Upper lobe of left lung (tissue), 6 donors: ENCODE measurements at regions not wholly inside any gene's neighbourhood (a gene's known extent, or its start where the extent isn't known, plus 50 kb on each side); places are given as distances from the start of the nearest gene placed in this dataset.

Source experiments
- ATAC-seq, 2 donors: fragments of 200-7000 bp; cut with Tn5 transposase; one replicate each; pipeline ENCODE4 v1.9.1; 2022; ENCODE audit warnings: mild to moderate bottlenecking in 2 of 2, moderate library complexity in 2 of 2; ENCODE audit not compliant: low FRiP score in 2 of 2
- DNase-seq, 2 donors: peaks; one replicate each; pipeline ENCODE4 v3.0.0-alpha.2; 2019 to 2020
- H3K27ac ChIP-seq, 4 donors: fragments of 200-600 bp; sonication (generic); one replicate each; pipeline ENCODE4 v1.5.1; 2016 to 2019
- H3K27me3 ChIP-seq, 4 donors: fragments of 200-600 bp; sonication (generic); one replicate each; pipeline ENCODE4 v1.5.1; 2017 to 2019
- H3K36me3 ChIP-seq, 4 donors: fragments of 200-600 bp; sonication (generic); one replicate each; pipeline ENCODE4 v1.5.1; 2016 to 2019
- H3K4me1 ChIP-seq, 4 donors: fragments of 200-600 bp; sonication (generic); one replicate each; pipeline ENCODE4 v1.5.1; 2018 to 2019
- H3K4me3 ChIP-seq, 4 donors: fragments of 200-600 bp; sonication (generic); one replicate each; pipeline ENCODE4 v1.5.1; 2017 to 2019; ENCODE audit warnings: mild to moderate bottlenecking in 2 of 4, moderate library complexity in 1 of 4
- H3K9me3 ChIP-seq, 4 donors: fragments of 200-600 bp; sonication (generic); one replicate each; pipeline ENCODE4 v1.5.1; 2018 to 2019
- EP300 ChIP-seq, 4 donors: sonication (generic); formaldehyde crosslinking; IDR thresholded peaks; one replicate each; pipeline ENCODE4 v1.5.1; 2017; ENCODE audit warnings: antibody characterized with exemption in 4 of 4, control low read depth in 2 of 4
- POLR2A ChIP-seq, 4 donors: fragments of 450-650 bp; IDR thresholded peaks; one replicate each; pipeline ENCODE4 v1.5.1; 2016 to 2017; ENCODE audit warnings: antibody characterized with exemption in 4 of 4, mild to moderate bottlenecking in 2 of 4
- POLR2AphosphoS5 ChIP-seq, 2 donors: sonication (generic); formaldehyde crosslinking; IDR thresholded peaks; one replicate each; pipeline ENCODE4 v1.5.1; 2017; ENCODE audit warnings: antibody characterized with exemption in 2 of 2
- WGBS, 2 donors: methylation state at CpG; one replicate each; pipeline ENCODE4 v1.1.5; 2017 to 2018; 5-methylcytosine and 5-hydroxymethylcytosine counted together
- TF ChIP-seq, protein P1 (sequence below), 6 experiments: fragments of 450-650 bp in 4 of 6; fragments of 200-600 bp in 2 of 6; sonication (generic) in 2 of 6; IDR thresholded peaks; one replicate each; pipeline ENCODE4 v1.5.1; 2016 to 2019; ENCODE audit warnings: antibody characterized with exemption in 6 of 6
- donor health status: DM: no; HTN: no; CAD: no; lungs with moderate emphysema.
- donor health status: DM: no; HTN: yes; CAD: no; lungs with severe emphysema.

DNA sequence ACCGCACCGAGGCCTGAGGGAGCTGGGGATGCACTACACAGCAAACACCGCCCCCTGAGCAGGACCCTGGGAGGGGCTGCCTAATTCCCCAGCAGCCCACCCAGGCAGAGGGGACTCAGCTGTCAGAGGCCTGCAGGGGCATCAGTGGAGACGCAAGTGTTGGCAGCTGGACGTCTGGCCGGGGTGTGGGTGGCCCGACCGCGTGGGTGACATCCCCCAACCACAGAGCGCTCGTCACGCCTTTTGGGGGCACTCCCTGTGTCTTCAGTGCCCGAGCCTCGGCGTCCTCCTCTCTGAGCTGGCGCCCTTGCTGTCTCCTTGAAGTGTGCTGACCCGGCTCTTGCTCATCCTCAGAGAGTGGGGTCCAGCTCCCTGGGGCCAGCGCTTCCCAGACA is 150.2 kb downstream of the BRD1 start:
- Histone ChIP-seq H3K9me3 (no peaks in the 10 kb centered on the region), H3K27ac (no peak overlapping the region), H3K4me3 (no peak overlapping the region), H3K4me1 (no peaks in the 10 kb centered on the region), H3K36me3 (no peaks in the 10 kb centered on the region), H3K27me3 (no peaks in the 10 kb centered on the region)
- ATAC-seq = no peak
- TF ChIP-seq POLR2A (IDR thresholded peaks at IDR 0.05) = no peak
- TF ChIP-seq, protein P1, sequence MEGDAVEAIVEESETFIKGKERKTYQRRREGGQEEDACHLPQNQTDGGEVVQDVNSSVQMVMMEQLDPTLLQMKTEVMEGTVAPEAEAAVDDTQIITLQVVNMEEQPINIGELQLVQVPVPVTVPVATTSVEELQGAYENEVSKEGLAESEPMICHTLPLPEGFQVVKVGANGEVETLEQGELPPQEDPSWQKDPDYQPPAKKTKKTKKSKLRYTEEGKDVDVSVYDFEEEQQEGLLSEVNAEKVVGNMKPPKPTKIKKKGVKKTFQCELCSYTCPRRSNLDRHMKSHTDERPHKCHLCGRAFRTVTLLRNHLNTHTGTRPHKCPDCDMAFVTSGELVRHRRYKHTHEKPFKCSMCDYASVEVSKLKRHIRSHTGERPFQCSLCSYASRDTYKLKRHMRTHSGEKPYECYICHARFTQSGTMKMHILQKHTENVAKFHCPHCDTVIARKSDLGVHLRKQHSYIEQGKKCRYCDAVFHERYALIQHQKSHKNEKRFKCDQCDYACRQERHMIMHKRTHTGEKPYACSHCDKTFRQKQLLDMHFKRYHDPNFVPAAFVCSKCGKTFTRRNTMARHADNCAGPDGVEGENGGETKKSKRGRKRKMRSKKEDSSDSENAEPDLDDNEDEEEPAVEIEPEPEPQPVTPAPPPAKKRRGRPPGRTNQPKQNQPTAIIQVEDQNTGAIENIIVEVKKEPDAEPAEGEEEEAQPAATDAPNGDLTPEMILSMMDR (IDR thresholded peaks at IDR 0.05) = no peak
- TF ChIP-seq EP300 (IDR thresholded peaks at IDR 0.05) = no peak
- no peak for TF ChIP-seq POLR2AphosphoS5 (IDR thresholded peaks at IDR 0.05)
- 80 to 87% methylated on average over 7 to 18 of the region's 18 CpGs for WGBS, 2 donors
- peak in 1 of 2 donors; percentile 66 for DNase-seq

DNA sequence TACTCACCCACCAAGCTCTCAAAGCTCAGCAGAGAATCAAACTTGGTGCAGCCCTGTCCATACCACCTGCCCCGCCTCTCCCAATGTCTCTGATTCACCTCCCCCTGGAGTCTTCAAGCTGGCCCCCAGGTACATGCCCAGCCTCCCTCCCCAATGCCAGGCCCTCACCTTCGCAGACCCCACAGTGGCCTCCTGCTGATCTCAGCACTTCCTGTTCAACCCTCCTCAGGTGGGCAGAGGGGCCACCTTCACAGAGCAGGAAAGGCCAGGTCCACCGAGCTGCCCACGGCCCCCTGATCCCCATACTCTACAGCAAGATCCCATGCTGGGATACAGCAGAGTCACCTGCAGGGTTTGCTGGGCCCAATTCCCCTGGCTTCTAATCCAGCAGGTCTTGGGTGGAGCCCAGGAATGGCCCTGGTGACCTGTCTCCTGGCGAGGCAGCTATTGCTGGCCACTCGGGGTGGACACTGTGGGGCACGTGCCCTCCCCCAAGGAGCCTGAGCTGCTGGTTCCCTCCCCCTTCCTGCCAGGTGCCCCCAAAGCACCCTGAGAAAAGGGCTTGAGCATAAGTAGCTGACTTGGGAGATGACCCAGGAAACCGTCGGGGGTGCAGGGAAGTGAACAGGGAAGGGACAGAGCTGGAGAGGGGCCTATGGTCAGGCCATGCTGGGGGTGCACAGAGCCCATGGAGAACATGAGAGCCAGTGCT is 150.7 kb downstream of the BRD1 start:
- no peak overlapping the region for H3K4me3 ChIP-seq
- no peaks in the 10 kb centered on the region for H3K36me3 ChIP-seq
- DNase-seq (no peak), ATAC-seq (no peak)
- no peak overlapping the region for H3K27ac ChIP-seq
- no peaks in the 10 kb centered on the region for H3K4me1 ChIP-seq
- TF ChIP-seq EP300 (IDR thresholded peaks at IDR 0.05) (no peak), POLR2A (IDR thresholded peaks at IDR 0.05) (no peak), POLR2AphosphoS5 (IDR thresholded peaks at IDR 0.05) (no peak)
- TF ChIP-seq, protein P1 (IDR thresholded peaks at IDR 0.05) = no peak
- WGBS, 2 donors = 74 to 84% methylated on average over 6 to 9 of the region's 9 CpGs
- peaks cover 0 to 3% (median 1%) of the 10 kb centered on the region in 4 donors for H3K27me3 ChIP-seq
- H3K9me3 ChIP-seq = no peaks in the 10 kb centered on the region

DNA sequence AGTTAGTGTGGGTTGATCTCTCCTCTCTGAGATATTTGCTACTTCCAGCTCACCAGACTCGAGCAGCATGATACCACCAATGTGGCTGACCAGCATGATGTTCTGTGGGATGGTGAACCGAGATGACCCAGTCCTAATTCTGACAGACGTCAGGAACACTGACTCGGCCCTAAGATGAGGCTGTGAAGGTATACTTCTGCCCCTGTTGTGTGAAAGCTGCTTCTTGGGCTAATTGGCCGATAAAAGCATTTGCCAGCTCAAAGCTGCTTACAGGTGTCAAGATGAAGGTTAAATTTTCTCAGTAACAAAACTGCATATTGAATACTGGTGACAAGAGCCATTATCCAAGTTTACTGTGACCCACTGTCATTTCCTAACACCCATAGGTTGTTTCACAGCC is 151.4 kb downstream of the BRD1 start:
- peaks cover 0 to 10% (median 4%) of the 10 kb centered on the region in 4 donors for H3K27me3 ChIP-seq
- H3K36me3 ChIP-seq = no peaks in the 10 kb centered on the region
- H3K4me1 ChIP-seq = peaks cover 0 to 4% (median 1%) of the 10 kb centered on the region in 4 donors
- no peaks in the 10 kb centered on the region for H3K9me3 ChIP-seq
- DNase-seq (no peak), ATAC-seq (no peak)
- no peak for TF ChIP-seq EP300 (IDR thresholded peaks at IDR 0.05)
- no peak for TF ChIP-seq POLR2A (IDR thresholded peaks at IDR 0.05)
- TF ChIP-seq POLR2AphosphoS5 (IDR thresholded peaks at IDR 0.05) = no peak
- TF ChIP-seq, protein P1 (IDR thresholded peaks at IDR 0.05) = no peak
- H3K4me3 ChIP-seq = no peak overlapping the region
- no peak overlapping the region for H3K27ac ChIP-seq
- 78 to 91% methylated on average over 5 of the region's 5 CpGs for WGBS, 2 donors

DNA sequence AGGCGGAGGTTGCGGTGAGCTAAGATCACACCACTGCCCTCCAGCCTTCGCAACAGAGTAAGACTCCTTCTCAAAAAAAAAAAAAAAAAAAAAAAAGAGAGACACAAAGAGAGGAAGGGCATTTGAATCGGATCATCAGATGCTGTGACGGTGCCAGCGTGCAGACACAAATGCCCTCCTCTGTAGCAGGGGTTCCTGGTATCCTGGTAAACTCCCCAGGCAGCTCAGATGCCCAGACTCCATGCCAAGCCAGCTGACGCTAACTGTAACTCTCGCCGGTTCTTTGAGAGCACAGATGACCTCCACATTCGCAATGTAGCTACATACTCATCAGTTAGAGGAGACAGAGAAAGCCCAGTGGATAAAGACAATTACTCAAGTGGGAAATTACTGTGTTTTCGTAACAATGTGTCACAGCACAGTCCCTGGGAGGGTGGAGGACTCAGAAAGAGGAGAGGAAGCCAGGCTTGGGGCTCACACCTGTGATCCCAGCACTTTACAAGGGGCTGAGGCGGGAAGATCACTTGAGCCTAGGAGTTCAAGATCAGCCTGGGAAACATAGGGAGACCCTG is 153.1 kb downstream of the BRD1 start:
- Histone ChIP-seq H3K4me1 (peaks cover 6 to 18% (median 9%) of the 10 kb centered on the region in 4 donors), H3K36me3 (no peaks in the 10 kb centered on the region), H3K9me3 (no peaks in the 10 kb centered on the region), H3K27me3 (peaks cover 0 to 22% (median 9%) of the 10 kb centered on the region in 4 donors), H3K4me3 (no peak overlapping the region), H3K27ac (no peak overlapping the region)
- no peak for DNase-seq
- 83 to 84% methylated on average over 12 of the region's 12 CpGs for WGBS, 2 donors
- no peak for ATAC-seq
- no peak for TF ChIP-seq POLR2A (IDR thresholded peaks at IDR 0.05)
- TF ChIP-seq EP300 (IDR thresholded peaks at IDR 0.05) = no peak
- TF ChIP-seq POLR2AphosphoS5 (IDR thresholded peaks at IDR 0.05) = no peak
- TF ChIP-seq, protein P1 (IDR thresholded peaks at IDR 0.05) = no peak
